ENCODE measurements at regions not wholly inside any gene's neighbourhood (a gene's known extent, or its start where the extent isn't known, plus 50 kb on each side); places are given as distances from the start of the nearest gene placed in this dataset.

GRCh38 chr10:62746951-62747729 is 57.4 kb upstream of the ADO start:
- no peak for DNase-seq (ENCODE audit: low spot score)

GRCh38 chr10:62748386-62748785 is 56.1 kb upstream of the ADO start:
- no peak for DNase-seq (ENCODE audit: low spot score)

- peak; percentile 33 for DNase-seq (ENCODE audit: low spot score)
These were observed 55.3 kb upstream of the ADO start for GRCh38 chr10:62749093-62749683.

All from activated CD4-positive, alpha-beta T cell treated with anti-CD3 and anti-CD28 coated beads, Interleukin-2, Interleukin-4, amounts not matched to agents 100 ng/mL and 50 ng/mL, durations not matched to agents 16 hours and 8 hours (primary cell).